Neutrophil (primary cell): ENCODE measurements at regions not wholly inside any gene's neighbourhood (a gene's known extent, or its start where the extent isn't known, plus 50 kb on each side); places are given as distances from the start of the nearest gene placed in this dataset.

ENCODE experiments used
- H3K27ac ChIP-seq: fragments of 200-600 bp; sonication (generic); 2 replicates; pipeline ENCODE4 v1.5.1; 2016; ENCODE audit warnings: mild to moderate bottlenecking, moderate library complexity
- H3K27me3 ChIP-seq: fragments of 200-600 bp; sonication (generic); 2 replicates; pipeline ENCODE4 v1.6.0; 2016; ENCODE audit warnings: mild to moderate bottlenecking
- H3K36me3 ChIP-seq: fragments of 200-600 bp; sonication (generic); 2 replicates; pipeline ENCODE4 v1.5.1; 2017
- H3K4me1 ChIP-seq, 2 experiments: fragments of 200-600 bp in 1 of 2; sonication (generic) in 1 of 2; 1 replicate in 1 of 2; 2 replicates in 1 of 2; pipeline versions ENCODE4 v1.5.1 to v1.6.1; 2013 to 2016; ENCODE audit warnings: low read depth in 1 of 2, low read length in 1 of 2, mild to moderate bottlenecking in 1 of 2, moderate library complexity in 1 of 2; ENCODE audit not compliant: control insufficient read depth in 1 of 2, insufficient read depth in 1 of 2
- H3K4me3 ChIP-seq, 2 experiments: fragments of 200-600 bp in 1 of 2; sonication (generic) in 1 of 2; 1 replicate in 1 of 2; 2 replicates in 1 of 2; pipeline ENCODE4 v1.5.1; 2013 to 2016; ENCODE audit warnings: low read depth in 1 of 2, low read length in 1 of 2, mild to moderate bottlenecking in 1 of 2, moderate library complexity in 1 of 2
- H3K9me3 ChIP-seq: fragments of 200-600 bp; sonication (generic); 2 replicates; pipeline ENCODE4 v1.5.1; 2016
- TF ChIP-seq, protein P1 (sequence below): fragments of 200-600 bp; sonication (generic); IDR thresholded peaks from 2 replicates; pipeline ENCODE4 v1.5.1; 2016; ENCODE audit warnings: antibody characterized with exemption

DNA sequence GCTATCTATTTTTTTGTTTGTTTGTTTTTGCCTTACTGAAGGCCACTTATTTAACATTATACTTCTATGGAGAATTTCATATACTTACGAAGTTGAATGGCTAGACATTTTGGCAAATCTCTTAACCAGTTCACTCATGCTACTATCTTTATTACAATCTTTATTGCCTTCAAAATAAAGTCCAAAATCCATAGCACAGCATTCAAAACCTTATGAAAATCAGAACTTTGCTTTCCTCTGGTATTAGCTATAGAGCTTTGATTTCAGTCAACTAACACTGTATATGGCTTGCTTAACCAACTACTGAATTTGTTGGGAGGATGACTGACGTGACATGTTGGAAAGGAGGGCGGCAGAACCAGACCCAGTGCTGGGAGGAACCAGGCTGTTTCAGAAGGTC, 571.1 kb downstream of the LMO4 start:
- Histone ChIP-seq H3K4me1 (peaks cover 10 to 25% of the 10 kb centered on the region in 2 experiments), H3K36me3 (no peaks in the 10 kb centered on the region), H3K27ac (no peak overlapping the region), H3K4me3 (no peak overlapping the region), H3K27me3 (no peaks in the 10 kb centered on the region), H3K9me3 (no peaks in the 10 kb centered on the region)
- TF ChIP-seq, protein P1, sequence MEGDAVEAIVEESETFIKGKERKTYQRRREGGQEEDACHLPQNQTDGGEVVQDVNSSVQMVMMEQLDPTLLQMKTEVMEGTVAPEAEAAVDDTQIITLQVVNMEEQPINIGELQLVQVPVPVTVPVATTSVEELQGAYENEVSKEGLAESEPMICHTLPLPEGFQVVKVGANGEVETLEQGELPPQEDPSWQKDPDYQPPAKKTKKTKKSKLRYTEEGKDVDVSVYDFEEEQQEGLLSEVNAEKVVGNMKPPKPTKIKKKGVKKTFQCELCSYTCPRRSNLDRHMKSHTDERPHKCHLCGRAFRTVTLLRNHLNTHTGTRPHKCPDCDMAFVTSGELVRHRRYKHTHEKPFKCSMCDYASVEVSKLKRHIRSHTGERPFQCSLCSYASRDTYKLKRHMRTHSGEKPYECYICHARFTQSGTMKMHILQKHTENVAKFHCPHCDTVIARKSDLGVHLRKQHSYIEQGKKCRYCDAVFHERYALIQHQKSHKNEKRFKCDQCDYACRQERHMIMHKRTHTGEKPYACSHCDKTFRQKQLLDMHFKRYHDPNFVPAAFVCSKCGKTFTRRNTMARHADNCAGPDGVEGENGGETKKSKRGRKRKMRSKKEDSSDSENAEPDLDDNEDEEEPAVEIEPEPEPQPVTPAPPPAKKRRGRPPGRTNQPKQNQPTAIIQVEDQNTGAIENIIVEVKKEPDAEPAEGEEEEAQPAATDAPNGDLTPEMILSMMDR = no peak

DNA sequence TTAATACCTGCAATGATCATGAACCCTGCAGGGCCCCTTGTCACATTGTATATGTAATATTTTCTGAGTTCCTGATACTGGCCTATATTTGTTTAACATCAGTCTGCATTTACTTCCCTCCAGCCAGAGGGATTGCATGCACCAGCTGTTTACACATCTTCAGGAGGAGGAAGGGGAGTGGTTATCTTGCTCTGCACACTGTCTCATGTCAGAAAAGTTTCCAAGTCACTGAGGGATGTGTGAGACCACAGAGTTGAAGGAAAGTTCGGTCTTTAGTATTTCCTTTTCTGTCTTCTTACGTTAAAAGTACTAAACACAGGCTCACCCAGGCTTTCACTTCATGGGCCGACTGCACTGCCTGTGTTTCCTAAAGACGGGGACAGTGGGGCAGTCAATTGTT, 574.1 kb downstream of the LMO4 start:
- peak overlapping the region in 1 of 2 experiments; percentile 12 for H3K4me3 ChIP-seq
- H3K4me1 ChIP-seq = peaks cover 10 to 25% of the 10 kb centered on the region in 2 experiments
- no peaks in the 10 kb centered on the region for H3K27me3 ChIP-seq
- no peaks in the 10 kb centered on the region for H3K36me3 ChIP-seq
- peak overlapping the region; percentile 72 for H3K27ac ChIP-seq
- TF ChIP-seq, protein P1 = no peak
- no peaks in the 10 kb centered on the region for H3K9me3 ChIP-seq

DNA sequence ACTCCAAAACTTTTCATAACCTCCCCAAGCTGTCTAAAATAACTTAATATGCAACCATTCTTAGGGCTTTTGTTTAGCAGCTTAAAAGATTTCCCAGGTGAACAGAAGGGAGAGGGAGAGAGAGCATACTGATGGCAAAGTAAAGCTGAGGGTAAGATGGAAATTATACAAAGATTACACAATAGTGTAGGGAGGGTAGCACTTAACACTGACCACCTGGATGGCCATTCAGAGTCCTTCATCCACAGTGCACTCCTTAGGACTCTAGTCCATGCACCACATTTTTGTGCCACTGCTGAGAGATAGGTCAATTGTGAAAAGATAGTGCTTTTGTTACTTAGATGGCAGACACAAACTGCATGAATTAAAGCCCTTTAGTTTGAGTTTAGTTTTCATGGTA, 574.6 kb downstream of the LMO4 start:
- TF ChIP-seq, protein P1 = no peak

DNA sequence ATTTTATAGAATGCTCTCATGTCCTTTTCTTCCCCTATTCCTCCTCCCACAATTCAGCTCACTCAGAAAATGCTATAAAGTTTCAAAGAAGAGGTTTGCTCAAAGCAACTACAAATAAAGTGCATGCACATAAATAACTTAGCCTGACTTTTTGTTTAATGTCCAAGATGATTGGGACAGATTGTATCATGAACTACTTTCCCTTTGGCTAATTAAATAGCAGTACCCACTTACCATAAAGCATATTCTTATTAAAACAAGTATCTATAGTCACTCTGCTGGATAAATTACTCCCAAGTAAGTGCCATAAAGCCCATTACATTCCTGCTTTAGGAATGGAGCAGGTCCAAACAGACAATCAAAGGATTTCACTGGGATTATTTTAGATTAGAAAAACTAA, 576.0 kb downstream of the LMO4 start:
- Histone ChIP-seq H3K27ac (no peak overlapping the region), H3K4me1 (peaks cover 10 to 14% of the 10 kb centered on the region in 2 experiments), H3K9me3 (no peaks in the 10 kb centered on the region), H3K27me3 (no peaks in the 10 kb centered on the region), H3K4me3 (no peak overlapping the region), H3K36me3 (no peaks in the 10 kb centered on the region)
- TF ChIP-seq, protein P1 = no peak

More for the DNA sequence above, 574.6 kb downstream of the LMO4 start:
- Histone ChIP-seq H3K27me3 (no peaks in the 10 kb centered on the region), H3K4me3 (peak overlapping the region in 1 of 2 experiments; percentile 12), H3K36me3 (no peaks in the 10 kb centered on the region), H3K4me1 (peaks cover 10 to 24% of the 10 kb centered on the region in 2 experiments), H3K9me3 (no peaks in the 10 kb centered on the region), H3K27ac (peak overlapping the region; percentile 72)

DNA sequence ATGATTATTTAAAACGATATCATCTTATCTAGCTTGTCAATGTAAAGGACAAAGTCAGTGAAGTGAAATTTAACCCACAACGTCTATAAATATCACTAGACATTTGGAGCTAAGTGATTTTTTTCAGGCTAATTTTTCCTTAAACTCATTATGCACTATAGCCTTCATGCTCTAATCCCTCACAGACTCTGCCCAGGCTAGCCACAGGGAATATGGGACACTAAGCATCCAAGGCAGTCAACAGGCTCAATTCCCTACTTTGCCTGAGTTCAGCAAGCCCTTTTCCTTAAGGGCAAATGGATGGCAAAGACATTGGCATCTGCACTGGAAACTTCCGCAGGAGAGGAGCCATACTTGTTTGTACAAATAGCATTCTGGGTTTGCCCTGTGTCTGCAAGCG, 577.0 kb downstream of the LMO4 start:
- Histone ChIP-seq H3K9me3 (no peaks in the 10 kb centered on the region), H3K4me3 (no peak overlapping the region), H3K36me3 (no peaks in the 10 kb centered on the region), H3K4me1 (peaks cover 10 to 14% of the 10 kb centered on the region in 2 experiments), H3K27ac (no peak overlapping the region), H3K27me3 (no peaks in the 10 kb centered on the region)
- TF ChIP-seq, protein P1 = no peak

DNA sequence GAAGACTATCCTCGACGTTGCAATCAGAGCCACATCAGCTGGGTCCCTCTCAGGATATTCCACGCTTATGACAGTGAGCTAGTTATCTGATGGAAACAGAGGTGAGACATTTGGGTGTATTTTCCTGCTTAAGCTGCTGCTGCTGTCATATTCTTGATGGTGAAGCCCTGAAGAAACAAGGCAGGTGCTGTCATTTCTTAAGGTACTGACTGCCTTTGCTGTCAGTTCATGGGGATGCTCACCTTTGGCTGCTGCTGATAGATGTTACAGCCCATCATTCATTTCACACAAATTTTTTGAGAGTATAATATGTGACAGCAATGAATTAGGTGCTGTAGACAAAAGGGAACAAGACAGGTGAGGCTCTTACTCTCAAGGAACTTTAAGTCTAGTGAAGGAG, 577.4 kb downstream of the LMO4 start:
- no peak overlapping the region for H3K27ac ChIP-seq
- no peaks in the 10 kb centered on the region for H3K27me3 ChIP-seq
- H3K36me3 ChIP-seq = no peaks in the 10 kb centered on the region
- H3K4me1 ChIP-seq = peaks cover 10 to 14% of the 10 kb centered on the region in 2 experiments
- H3K4me3 ChIP-seq = no peak overlapping the region
- TF ChIP-seq, protein P1 = no peak
- no peaks in the 10 kb centered on the region for H3K9me3 ChIP-seq
